Esophagus squamous epithelium (tissue), 5 donors: ENCODE measurements at regions not wholly inside any gene's neighbourhood (a gene's known extent, or its start where the extent isn't known, plus 50 kb on each side); places are given as distances from the start of the nearest gene placed in this dataset.

ENCODE experiments used
- DNase-seq: peaks from one replicate; lab custom pipeline; 2025; lab: John Stamatoyannopoulos, UW
- H3K27ac ChIP-seq, 4 donors: fragments of 200-600 bp; sonication (generic); one replicate each; pipeline ENCODE4 v1.5.1; 2016 to 2019; ENCODE audit warnings: mild to moderate bottlenecking in 1 of 4
- H3K27me3 ChIP-seq, 4 donors: fragments of 200-600 bp; sonication (generic); 1 replicate in 3 of 4; 2 replicates in 1 of 4; pipeline versions ENCODE4 v1.5.1 to v1.6.0; 2017 to 2021; ENCODE audit warnings: antibody characterized with exemption in 1 of 4
- H3K36me3 ChIP-seq, 3 donors: fragments of 200-600 bp; sonication (generic); one replicate each; pipeline ENCODE4 v1.5.1; 2016 to 2019
- H3K4me1 ChIP-seq, 3 donors: fragments of 200-600 bp; sonication (generic); one replicate each; pipeline ENCODE4 v1.5.1; 2017 to 2019
- H3K4me3 ChIP-seq, 4 donors: fragments of 200-600 bp; sonication (generic); 1 replicate in 3 of 4; 2 replicates in 1 of 4; pipeline ENCODE4 v1.5.1; 2016 to 2019; ENCODE audit warnings: mild to moderate bottlenecking in 2 of 4, moderate library complexity in 1 of 4
- H3K9me3 ChIP-seq, 3 donors: fragments of 200-600 bp; sonication (generic); one replicate each; pipeline ENCODE4 v1.5.1; 2016 to 2019
- CTCF ChIP-seq, 6 experiments: fragments of 450-650 bp in 4 of 6; fragments of 200-600 bp in 2 of 6; sonication (generic) in 2 of 6; IDR thresholded peaks; one replicate each; pipeline ENCODE4 v1.5.1; 2016 to 2019; ENCODE audit warnings: antibody characterized with exemption in 6 of 6, mild to moderate bottlenecking in 4 of 6, moderate library complexity in 4 of 6
- POLR2A ChIP-seq, 4 donors: fragments of 450-650 bp; IDR thresholded peaks; one replicate each; pipeline ENCODE4 v1.6.1; 2017; ENCODE audit warnings: antibody characterized with exemption in 4 of 4, mild to moderate bottlenecking in 4 of 4, moderate library complexity in 3 of 4
- WGBS, 2 donors: methylation state at CpG; one replicate each; pipeline ENCODE4 v1.1.5; 2018; 5-methylcytosine and 5-hydroxymethylcytosine counted together
- intact Hi-C: fragments of 100-400 bp; cut with DNase I; formaldehyde crosslinking; loops from one replicate; pipeline ENCODE4 v1.15.0; 2022
- donor health status: DM: yes; HTN: yes; CAD: no.

- DNase-seq = no peak
- Histone ChIP-seq H3K9me3 (no peaks in the 10 kb centered on the region), H3K4me1 (no peaks in the 10 kb centered on the region), H3K4me3 (no peak overlapping the region), H3K36me3 (no peaks in the 10 kb centered on the region), H3K27me3 (no peaks in the 10 kb centered on the region), H3K27ac (no peak overlapping the region)
- no peak for TF ChIP-seq POLR2A (IDR thresholded peaks at IDR 0.05)
- no peak for TF ChIP-seq CTCF (IDR thresholded peaks at IDR 0.05)
- WGBS, 2 donors = 55 to 66% methylated on average over 3 of the region's 3 CpGs
- intact Hi-C loops = no loop called here
These were observed 246.1 kb upstream of the GYPC start for GRCh38 chr2:126409850-126410249.

- intact Hi-C loops = no loop called here
- H3K27ac ChIP-seq = no peak overlapping the region
- DNase-seq = no peak
- H3K36me3 ChIP-seq = no peaks in the 10 kb centered on the region
- no peaks in the 10 kb centered on the region for H3K4me1 ChIP-seq
- no peak overlapping the region for H3K4me3 ChIP-seq
- H3K9me3 ChIP-seq = no peaks in the 10 kb centered on the region
- WGBS, 2 donors = 60 to 67% methylated on average over 4 of the region's 4 CpGs
- H3K27me3 ChIP-seq = no peaks in the 10 kb centered on the region
- TF ChIP-seq CTCF (IDR thresholded peaks at IDR 0.05) (no peak), POLR2A (IDR thresholded peaks at IDR 0.05) (no peak)
These were observed 242.9 kb upstream of the GYPC start for GRCh38 chr2:126413079-126413478.

- intact Hi-C loops = no loop called here
- H3K36me3 ChIP-seq = no peaks in the 10 kb centered on the region
- no peak overlapping the region for H3K4me3 ChIP-seq
- no peaks in the 10 kb centered on the region for H3K4me1 ChIP-seq
- no peaks in the 10 kb centered on the region for H3K27me3 ChIP-seq
- H3K9me3 ChIP-seq = peaks cover 0 to 16% (median 2%) of the 10 kb centered on the region in 3 donors
- TF ChIP-seq POLR2A (IDR thresholded peaks at IDR 0.05) (no peak), CTCF (IDR thresholded peaks at IDR 0.05) (no peak)
- no peak for DNase-seq
- no peak overlapping the region for H3K27ac ChIP-seq
These were observed 236.6 kb upstream of the GYPC start for GRCh38 chr2:126419403-126419802.

- WGBS, 2 donors = 67 to 83% methylated on average over 1 of the region's 1 CpG
These were observed 230.0 kb upstream of the GYPC start for GRCh38 chr2:126425943-126426342.

GRCh38 chr2:126429103-126429502, 226.9 kb upstream of the GYPC start:
- Histone ChIP-seq H3K27me3 (no peaks in the 10 kb centered on the region), H3K4me3 (no peak overlapping the region), H3K4me1 (no peaks in the 10 kb centered on the region), H3K27ac (no peak overlapping the region), H3K9me3 (no peaks in the 10 kb centered on the region), H3K36me3 (no peaks in the 10 kb centered on the region)
- DNase-seq = no peak
- no peak for TF ChIP-seq POLR2A (IDR thresholded peaks at IDR 0.05)
- no peak for TF ChIP-seq CTCF (IDR thresholded peaks at IDR 0.05)
- intact Hi-C loops = no loop called here

More at GRCh38 chr2:126425943-126426342, 230.0 kb upstream of the GYPC start:
- intact Hi-C loops = no loop called here
- Histone ChIP-seq H3K9me3 (no peaks in the 10 kb centered on the region), H3K4me3 (no peak overlapping the region), H3K27ac (no peak overlapping the region), H3K4me1 (no peaks in the 10 kb centered on the region), H3K27me3 (no peaks in the 10 kb centered on the region), H3K36me3 (no peaks in the 10 kb centered on the region)
- TF ChIP-seq POLR2A (IDR thresholded peaks at IDR 0.05) (no peak), CTCF (IDR thresholded peaks at IDR 0.05) (no peak)
- no peak for DNase-seq
